NCI-H510A (cell line): ENCODE measurements at regions not wholly inside any gene's neighbourhood (a gene's known extent, or its start where the extent isn't known, plus 50 kb on each side); places are given as distances from the start of the nearest gene placed in this dataset.
A peak's percentile ranks its signal among the peaks of the same experiment; 100 is the strongest.

Source experiments
- DNase-seq: peaks from one replicate; lab custom pipeline; 2025; lab: John Stamatoyannopoulos, UW

GRCh38 chrX:10747975-10748374 is 127.6 kb upstream of the MID1 start:
- DNase-seq: no peak

GRCh38 chrX:10749113-10749512 is 128.7 kb upstream of the MID1 start:
- DNase-seq: no peak

- DNase-seq: no peak
Measured at GRCh38 chrX:10750581-10750980, 130.2 kb upstream of the MID1 start.

- DNase-seq: no peak
Measured at GRCh38 chrX:10753116-10753515, 132.7 kb upstream of the MID1 start.

- DNase-seq: no peak
Measured at GRCh38 chrX:10754445-10754844, 134.1 kb upstream of the MID1 start.

GRCh38 chrX:10755439-10756334 is 135.3 kb upstream of the MID1 start:
- no peak for DNase-seq

GRCh38 chrX:10756441-10756840 is 136.1 kb upstream of the MID1 start:
- DNase-seq: no peak

- DNase-seq: no peak
Measured at GRCh38 chrX:10759141-10759799, 138.9 kb upstream of the MID1 start.

- peak; percentile 11 for DNase-seq
Measured at GRCh38 chrX:10761447-10761846, 141.1 kb upstream of the MID1 start.

- peak; percentile 43 for DNase-seq
Measured at GRCh38 chrX:10769195-10769594, 148.8 kb upstream of the MID1 start.

GRCh38 chrX:10769696-10770619 is 149.6 kb upstream of the MID1 start:
- peak; percentile 31 for DNase-seq

GRCh38 chrX:10773318-10773717 is 152.9 kb upstream of the MID1 start:
- DNase-seq: no peak

GRCh38 chrX:10781847-10782530 is 161.6 kb upstream of the MID1 start:
- DNase-seq: no peak

- no peak for DNase-seq
Measured at GRCh38 chrX:10783451-10783995, 163.1 kb upstream of the MID1 start.

GRCh38 chrX:10787264-10787663 is 166.9 kb upstream of the MID1 start:
- DNase-seq: no peak

GRCh38 chrX:10794203-10794630 is 173.8 kb upstream of the MID1 start:
- DNase-seq: no peak

GRCh38 chrX:10795721-10796120 is 175.3 kb upstream of the MID1 start:
- no peak for DNase-seq

- DNase-seq: no peak
Measured at GRCh38 chrX:10797466-10797865, 177.1 kb upstream of the MID1 start.

- DNase-seq: no peak
Measured at GRCh38 chrX:10798041-10798440, 177.7 kb upstream of the MID1 start.

- DNase-seq: no peak
Measured at GRCh38 chrX:10800796-10801195, 180.4 kb upstream of the MID1 start.

GRCh38 chrX:10811111-10811510 is 190.7 kb upstream of the MID1 start:
- no peak for DNase-seq
